NCI-H446 (cell line): ENCODE measurements at regions not wholly inside any gene's neighbourhood (a gene's known extent, or its start where the extent isn't known, plus 50 kb on each side); places are given as distances from the start of the nearest gene placed in this dataset.

Experiments used
- DNase-seq, 2 experiments: peaks; one replicate each; lab custom pipeline; 2025; lab: John Stamatoyannopoulos, UW

- no peak for DNase-seq
Observed at GRCh38 chr16:72324578-72324977, 152.6 kb upstream of the PMFBP1 start.

GRCh38 chr16:72317446-72317845, 145.5 kb upstream of the PMFBP1 start:
- no peak for DNase-seq

- no peak for DNase-seq
Observed at GRCh38 chr16:72313903-72314302, 141.9 kb upstream of the PMFBP1 start.

GRCh38 chr16:72312828-72313227, 140.9 kb upstream of the PMFBP1 start:
- DNase-seq: no peak

- DNase-seq: no peak
Observed at GRCh38 chr16:72311426-72311825, 139.5 kb upstream of the PMFBP1 start.

GRCh38 chr16:72309001-72309400, 137.0 kb upstream of the PMFBP1 start:
- DNase-seq: no peak

- DNase-seq: no peak
Observed at GRCh38 chr16:72308396-72308795, 136.4 kb upstream of the PMFBP1 start.

GRCh38 chr16:72302332-72302731, 130.4 kb upstream of the PMFBP1 start:
- no peak for DNase-seq

- DNase-seq: no peak
Observed at GRCh38 chr16:72301523-72302236, 129.7 kb upstream of the PMFBP1 start.

- DNase-seq: no peak
Observed at GRCh38 chr16:72300892-72301291, 128.9 kb upstream of the PMFBP1 start.

GRCh38 chr16:72299684-72300243, 127.8 kb upstream of the PMFBP1 start:
- DNase-seq: no peak

GRCh38 chr16:72298961-72299360, 127.0 kb upstream of the PMFBP1 start:
- DNase-seq: no peak

GRCh38 chr16:72295914-72296313, 124.0 kb upstream of the PMFBP1 start:
- DNase-seq: no peak

GRCh38 chr16:72291531-72291981, 119.6 kb upstream of the PMFBP1 start:
- DNase-seq: no peak

GRCh38 chr16:72291121-72291520, 119.2 kb upstream of the PMFBP1 start:
- DNase-seq: no peak

GRCh38 chr16:72287649-72288048, 115.7 kb upstream of the PMFBP1 start:
- no peak for DNase-seq

- no peak for DNase-seq
Observed at GRCh38 chr16:72286936-72287620, 115.1 kb upstream of the PMFBP1 start.

- DNase-seq: no peak
Observed at GRCh38 chr16:72285728-72286127, 113.8 kb upstream of the PMFBP1 start.

- DNase-seq: no peak
Observed at GRCh38 chr16:72285324-72285723, 113.4 kb upstream of the PMFBP1 start.

GRCh38 chr16:72284042-72284789, 112.3 kb upstream of the PMFBP1 start:
- no peak for DNase-seq

- DNase-seq: no peak
Observed at GRCh38 chr16:72282362-72282761, 110.4 kb upstream of the PMFBP1 start.

- no peak for DNase-seq
Observed at GRCh38 chr16:72278301-72278700, 106.3 kb upstream of the PMFBP1 start.

- DNase-seq: no peak
Observed at GRCh38 chr16:72277749-72278148, 105.8 kb upstream of the PMFBP1 start.
